ENCODE measurements at regions not wholly inside any gene's neighbourhood (a gene's known extent, or its start where the extent isn't known, plus 50 kb on each side); places are given as distances from the start of the nearest gene placed in this dataset.
"Not testable (repeated sequence)": the region's sequence is repeated elsewhere in the genome, so short reads cannot be mapped to it uniquely, and the experiment has no call there.

- DNase-seq (ENCODE audit: low read depth in 2 of 2): no peak
These were observed 508.9 kb upstream of the TBL1XR1 start for GRCh38 chr3:177705976-177706823.

DNA sequence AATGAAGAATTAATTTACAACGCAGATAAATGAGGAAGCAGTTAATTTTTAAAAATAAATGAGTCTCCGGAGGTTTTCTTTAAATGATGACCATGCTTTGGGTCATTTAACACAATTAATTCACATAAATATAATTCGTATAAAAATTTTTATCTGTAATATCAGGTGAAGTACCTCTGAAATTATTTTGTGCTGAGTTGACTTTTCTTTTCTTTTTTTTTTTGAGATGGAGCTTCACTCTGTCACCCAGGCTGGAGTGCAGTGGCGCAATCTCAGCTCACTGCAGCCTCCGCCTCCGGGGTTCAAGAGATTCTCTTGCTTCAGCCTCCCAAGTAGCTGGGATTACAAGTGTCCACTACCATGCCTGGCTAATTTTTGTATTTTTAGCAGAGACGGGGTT lies 512.2 kb upstream of the TBL1XR1 start:
- DNase-seq (ENCODE audit: low read depth in 2 of 2): not testable (repeated sequence)

- DNase-seq (ENCODE audit: low read depth in 2 of 2): no peak
These were observed 513.2 kb upstream of the TBL1XR1 start for GRCh38 chr3:177710506-177710905.

- DNase-seq (ENCODE audit: low read depth in 2 of 2): no peak
These were observed 514.4 kb upstream of the TBL1XR1 start for GRCh38 chr3:177711637-177712036.

DNA sequence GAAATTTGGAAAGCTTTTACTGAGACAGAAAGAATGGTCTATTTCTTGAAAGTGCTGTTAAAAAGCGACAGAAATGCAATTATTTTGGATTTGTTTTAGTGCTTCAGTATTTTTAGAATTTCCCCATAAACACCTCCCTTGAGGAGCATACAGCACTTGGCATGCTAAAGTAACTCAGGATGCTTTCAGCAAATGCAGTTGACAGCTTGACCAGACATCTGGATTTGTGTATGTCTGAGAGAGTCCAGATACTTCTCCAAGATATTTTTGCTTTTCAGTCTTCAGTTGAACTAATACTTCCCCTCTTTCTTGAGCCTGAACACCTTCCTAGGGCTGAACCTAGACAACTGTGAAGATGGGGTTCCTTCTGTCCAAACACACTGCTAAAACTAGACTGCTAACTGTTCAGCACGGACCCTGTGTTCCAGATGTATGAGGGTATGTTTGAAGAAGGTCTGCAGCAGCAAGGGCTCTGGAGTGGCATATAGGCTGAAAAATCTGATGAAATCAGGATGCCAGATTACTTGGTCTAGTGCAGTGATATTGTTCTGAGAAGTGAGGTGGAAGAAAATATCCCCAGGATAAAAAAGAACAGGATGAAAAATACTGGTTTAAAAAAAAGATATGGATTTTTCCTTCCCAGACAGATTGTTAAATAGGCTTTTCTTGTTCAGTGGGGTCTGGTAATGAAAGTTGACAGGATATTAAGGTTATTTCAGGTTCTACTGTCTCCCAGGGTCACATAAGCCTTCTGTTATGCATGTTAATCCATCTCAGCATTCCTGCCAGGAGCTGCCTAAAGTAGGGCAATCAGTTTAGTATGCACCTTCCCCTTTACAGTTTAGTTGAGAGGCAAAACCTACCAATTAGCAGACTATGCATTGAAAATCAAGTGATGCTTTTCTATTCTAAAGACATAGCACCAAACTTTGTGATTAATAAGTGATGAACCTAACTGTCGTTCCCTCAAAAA lies 516.9 kb upstream of the TBL1XR1 start:
- no peak for DNase-seq (ENCODE audit: low read depth in 2 of 2)

- no peak for DNase-seq (ENCODE audit: low read depth in 2 of 2)
These were observed 517.7 kb upstream of the TBL1XR1 start for GRCh38 chr3:177714945-177715344.

DNA sequence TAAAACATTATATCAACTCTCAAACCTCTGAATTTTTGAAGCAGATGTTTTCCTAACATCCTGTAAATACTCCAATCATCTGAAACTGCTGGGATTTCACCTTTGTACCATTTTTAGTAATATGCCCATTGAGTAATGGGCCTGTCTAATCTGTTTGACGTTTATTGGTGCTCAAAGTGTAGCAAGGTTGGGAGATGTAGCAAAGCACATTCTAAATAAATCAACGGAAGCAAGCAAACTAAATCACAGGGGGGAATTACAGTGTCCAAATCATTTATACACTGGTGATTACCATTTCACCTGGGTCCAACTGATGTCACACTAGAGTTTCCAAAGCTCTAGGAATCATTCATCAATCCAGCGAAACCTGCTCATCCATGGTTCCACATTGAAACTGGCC lies 518.7 kb upstream of the TBL1XR1 start:
- no peak for DNase-seq (ENCODE audit: low read depth in 2 of 2)

- not testable (repeated sequence) for DNase-seq (ENCODE audit: low read depth in 2 of 2)
These were observed 523.6 kb upstream of the TBL1XR1 start for GRCh38 chr3:177720927-177721326.

DNA sequence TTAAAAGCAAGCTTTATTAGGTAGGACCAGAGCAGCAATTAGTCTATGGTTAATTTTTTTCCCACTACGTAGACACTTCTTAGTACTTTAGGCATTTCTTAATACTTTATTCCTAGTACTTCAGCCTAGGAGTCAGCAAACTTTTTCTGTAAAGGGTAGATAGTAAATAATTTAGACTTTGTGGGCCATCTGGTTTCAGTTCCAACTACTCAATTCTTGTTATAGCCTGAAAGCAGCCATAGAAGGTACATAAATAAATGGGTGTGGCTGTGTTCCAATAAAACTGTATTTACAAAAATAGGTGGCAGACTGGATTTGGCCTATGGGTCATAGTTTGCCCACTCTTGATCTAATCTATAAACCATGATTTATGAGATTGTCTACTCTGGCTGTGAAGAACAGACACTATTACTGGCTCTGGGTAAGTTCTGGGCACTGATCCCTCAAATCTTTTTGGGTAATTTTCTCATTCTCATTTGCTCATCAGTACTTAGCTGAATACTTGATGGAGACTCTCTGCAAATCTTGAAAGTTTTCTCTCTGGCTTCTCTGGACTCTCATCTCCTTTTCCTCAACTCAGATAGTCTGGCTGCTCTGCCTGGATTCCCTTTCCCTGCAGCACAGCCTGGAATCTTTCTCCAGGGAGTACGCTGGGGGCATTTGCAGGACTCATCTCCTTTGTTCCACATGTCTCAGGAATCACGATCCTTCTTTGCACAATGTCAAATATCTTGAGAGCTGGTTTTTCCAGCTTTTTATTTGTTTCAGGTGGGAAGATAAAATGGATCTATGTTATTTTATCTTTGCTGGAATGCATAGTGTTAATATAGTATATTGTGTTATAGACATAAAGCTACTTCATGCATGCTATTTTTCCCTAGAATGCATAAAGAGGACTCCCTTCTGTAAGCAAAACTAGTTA lies 524.8 kb upstream of the TBL1XR1 start:
- DNase-seq (ENCODE audit: low read depth in 2 of 2): no peak

GRCh38 chr3:177724020-177724638 lies 526.8 kb upstream of the TBL1XR1 start:
- DNase-seq (ENCODE audit: low read depth in 2 of 2): no peak

GRCh38 chr3:177725165-177725564 lies 527.9 kb upstream of the TBL1XR1 start:
- DNase-seq (ENCODE audit: low read depth in 2 of 2): no peak

- DNase-seq (ENCODE audit: low read depth in 2 of 2): no peak
These were observed 529.5 kb upstream of the TBL1XR1 start for GRCh38 chr3:177726807-177727206.

DNA sequence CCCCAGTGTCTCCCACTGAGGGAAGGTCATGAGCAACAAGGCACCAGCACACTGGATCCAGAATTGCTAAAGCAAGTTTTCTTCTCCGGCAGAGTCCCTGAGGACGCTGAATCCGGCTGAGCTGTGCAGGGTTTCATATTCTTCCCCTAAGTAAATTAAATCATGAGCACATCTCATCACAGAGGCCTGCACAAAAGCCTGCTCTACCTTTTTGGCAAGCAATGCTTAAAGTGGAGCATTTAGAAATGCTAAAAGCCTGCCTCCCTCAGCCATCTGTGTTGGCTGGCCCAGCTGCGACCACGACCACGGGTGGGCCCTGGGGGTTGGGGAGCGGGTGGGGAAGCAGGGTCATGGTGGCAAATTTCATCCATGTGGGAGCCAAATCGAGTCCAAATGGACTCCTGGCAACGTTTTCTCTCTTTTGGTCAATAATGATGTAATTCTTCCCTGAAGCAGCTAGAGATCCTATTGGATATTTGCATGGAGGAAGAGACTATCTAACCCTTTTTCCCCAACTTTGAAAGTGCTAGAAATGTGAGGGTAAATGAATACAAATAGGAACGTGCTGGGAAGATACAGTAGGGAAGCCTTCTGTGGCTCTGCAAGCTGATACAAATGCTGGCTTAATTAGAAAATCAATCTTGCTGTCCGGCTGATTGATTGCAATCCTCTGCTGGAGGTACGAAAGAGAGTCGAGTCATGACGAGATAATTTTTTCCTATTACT lies 532.8 kb upstream of the TBL1XR1 start:
- no peak for DNase-seq (ENCODE audit: low read depth in 2 of 2)

- DNase-seq (ENCODE audit: low read depth in 2 of 2): no peak
These were observed 533.5 kb upstream of the TBL1XR1 start for GRCh38 chr3:177730814-177731213.

- no peak for DNase-seq (ENCODE audit: low read depth in 2 of 2)
These were observed 534.5 kb upstream of the TBL1XR1 start for GRCh38 chr3:177731644-177732268.

GRCh38 chr3:177733233-177733632 lies 536.0 kb upstream of the TBL1XR1 start:
- no peak for DNase-seq (ENCODE audit: low read depth in 2 of 2)

DNA sequence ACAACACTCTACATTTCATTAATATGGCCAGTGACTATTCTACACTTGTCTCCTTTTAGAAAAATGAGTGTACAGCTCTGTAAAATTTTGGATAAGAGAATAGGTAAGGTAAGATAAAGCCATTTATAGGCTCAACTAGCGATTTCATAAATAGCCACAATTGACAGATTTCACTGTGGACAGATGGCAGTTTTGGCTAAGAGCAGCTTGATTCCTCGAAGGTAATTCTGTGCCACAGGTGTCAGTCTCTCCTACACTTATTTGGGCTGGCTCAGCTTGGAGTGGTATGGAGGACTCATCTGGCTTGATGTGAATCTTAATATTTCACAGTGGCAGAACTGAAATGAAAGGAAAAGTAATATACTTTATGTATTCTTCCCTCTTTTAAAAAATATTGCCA lies 536.7 kb upstream of the TBL1XR1 start:
- DNase-seq (ENCODE audit: low read depth in 2 of 2): no peak

- DNase-seq (ENCODE audit: low read depth in 2 of 2): no peak
These were observed 538.1 kb upstream of the TBL1XR1 start for GRCh38 chr3:177735431-177735830.

GRCh38 chr3:177739461-177739860 lies 542.2 kb upstream of the TBL1XR1 start:
- no peak for DNase-seq (ENCODE audit: low read depth in 2 of 2)

GRCh38 chr3:177740254-177740653 lies 543.0 kb upstream of the TBL1XR1 start:
- DNase-seq (ENCODE audit: low read depth in 2 of 2): no peak

Measured in stimulated activated CD8-positive, alpha-beta memory T cell treated with anti-CD3 and anti-CD28 coated beads, Interleukin-15, amount 100 ng/mL, for 4 hours (primary cell).